ENCODE measurements at regions not wholly inside any gene's neighbourhood (a gene's known extent, or its start where the extent isn't known, plus 50 kb on each side); places are given as distances from the start of the nearest gene placed in this dataset.
A peak's percentile ranks its signal among the peaks of the same experiment; 100 is the strongest.

GRCh38 chr12:98416845-98417244, 98.5 kb upstream of the TMPO start:
- no peak for DNase-seq

- no peak for DNase-seq
Measured at GRCh38 chr12:98417266-98417665, 98.1 kb upstream of the TMPO start.

- DNase-seq, result no peak
Measured at GRCh38 chr12:98418357-98419075, 96.9 kb upstream of the TMPO start.

GRCh38 chr12:98419081-98419794, 96.2 kb upstream of the TMPO start:
- no peak for DNase-seq

GRCh38 chr12:98419795-98420404, 95.5 kb upstream of the TMPO start:
- no peak for DNase-seq

- no peak for DNase-seq
Measured at GRCh38 chr12:98420461-98420860, 94.9 kb upstream of the TMPO start.

- no peak for DNase-seq
Measured at GRCh38 chr12:98421316-98421715, 94.1 kb upstream of the TMPO start.

GRCh38 chr12:98422359-98422758, 93.0 kb upstream of the TMPO start:
- DNase-seq, result no peak

- DNase-seq, result no peak
Measured at GRCh38 chr12:98422812-98423211, 92.6 kb upstream of the TMPO start.

- DNase-seq, result no peak
Measured at GRCh38 chr12:98423963-98424362, 91.4 kb upstream of the TMPO start.

- DNase-seq, result peak in 1 of 4 experiments; percentile 4
Measured at GRCh38 chr12:98424726-98425401, 90.5 kb upstream of the TMPO start.

GRCh38 chr12:98425859-98426258, 89.5 kb upstream of the TMPO start:
- no peak for DNase-seq

- DNase-seq, result no peak
Measured at GRCh38 chr12:98431089-98431488, 84.3 kb upstream of the TMPO start.

- DNase-seq, result no peak
Measured at GRCh38 chr12:98437166-98437565, 78.2 kb upstream of the TMPO start.

GRCh38 chr12:98437806-98438595, 77.4 kb upstream of the TMPO start:
- no peak for DNase-seq

- no peak for DNase-seq
Measured at GRCh38 chr12:98438656-98439230, 76.6 kb upstream of the TMPO start.

- no peak for DNase-seq
Measured at GRCh38 chr12:98439471-98439951, 75.9 kb upstream of the TMPO start.

- no peak for DNase-seq
Measured at GRCh38 chr12:98439981-98440581, 75.3 kb upstream of the TMPO start.

GRCh38 chr12:98446060-98446459, 69.3 kb upstream of the TMPO start:
- no peak for DNase-seq

- DNase-seq, result no peak
Measured at GRCh38 chr12:98446682-98447081, 68.7 kb upstream of the TMPO start.

- no peak for DNase-seq
Measured at GRCh38 chr12:98449584-98449983, 65.8 kb upstream of the TMPO start.

GRCh38 chr12:98453070-98453469, 62.3 kb upstream of the TMPO start:
- no peak for DNase-seq
